Testis (tissue), 2 donors: ENCODE measurements at regions not wholly inside any gene's neighbourhood (a gene's known extent, or its start where the extent isn't known, plus 50 kb on each side); places are given as distances from the start of the nearest gene placed in this dataset.

Source experiments
- CTCF ChIP-seq, 3 experiments: fragments of 450-650 bp in 2 of 3; fragments of 200-600 bp in 1 of 3; sonication (generic) in 1 of 3; IDR thresholded peaks; one replicate each; pipeline ENCODE4 v1.5.1; 2016 to 2019; ENCODE audit warnings: antibody characterized with exemption in 3 of 3, mild to moderate bottlenecking in 2 of 3, moderate library complexity in 1 of 3
- POLR2A ChIP-seq: fragments of 450-650 bp; IDR thresholded peaks from one replicate; pipeline ENCODE4 v1.6.1; 2017; ENCODE audit warnings: antibody characterized with exemption, mild to moderate bottlenecking, moderate library complexity

GRCh38 chr5:2164586-2164985 is 281.9 kb upstream of the IRX4 start:
- TF ChIP-seq CTCF (IDR thresholded peaks at IDR 0.05) (no peak), POLR2A (no peak)
